OCI-LY7 (cell line): ENCODE measurements at regions not wholly inside any gene's neighbourhood (a gene's known extent, or its start where the extent isn't known, plus 50 kb on each side); places are given as distances from the start of the nearest gene placed in this dataset.

Source experiments
- BruUV-seq: library from RNA; stranded (reverse); fragments of 400-500 nt; replicated peaks from 2 replicates; lab custom pipeline; 2021; lab: Mats Ljungman, UMichigan
- CTCF ChIA-PET: fragments of 300-600 bp; sonication (Branson Sonifier 250); formaldehyde crosslinking; loops from one replicate; lab custom pipeline; 2022; ENCODE audit warnings: antibody characterized with exemption; ENCODE audit not compliant: unreplicated experiment; lab: Charles Lee
- POLR2A ChIA-PET: fragments of 300-600 bp; sonication (Branson Sonifier 250); formaldehyde crosslinking; loops from one replicate; lab custom pipeline; 2022; ENCODE audit warnings: antibody characterized with exemption; lab: Charles Lee
- DNase-seq: peaks from one replicate; pipeline ENCODE4 v3.0.0-alpha.2; 2015; ENCODE audit warnings: low spot score
- H2AFZ ChIP-seq: fragments of 200-600 bp; sonication (generic), shearing (Covaris generic); 2 replicates; pipeline ENCODE4 v1.6.1; 2014; ENCODE audit warnings: mild to moderate bottlenecking, antibody characterized with exemption, low read length, moderate library complexity
- H3K27ac ChIP-seq: fragments of 200-600 bp; sonication (generic); 2 replicates; pipeline ENCODE4 v1.5.1; 2014; ENCODE audit warnings: mixed run types, low read depth, mild to moderate bottlenecking, moderate library complexity, low read length, inconsistent platforms; ENCODE audit not compliant: poor library complexity, severe bottlenecking
- H3K36me3 ChIP-seq: fragments of 200-600 bp; sonication (generic); 2 replicates; pipeline ENCODE4 v1.6.1; 2014; ENCODE audit warnings: mild to moderate bottlenecking, antibody characterized with exemption, low read length, moderate library complexity, mixed read lengths; ENCODE audit not compliant: insufficient read depth
- H3K4me1 ChIP-seq: fragments of 200-600 bp; sonication (generic); 2 replicates; pipeline ENCODE4 v1.5.1; 2014; ENCODE audit warnings: mild to moderate bottlenecking, low read length; ENCODE audit not compliant: insufficient read depth, poor library complexity, severe bottlenecking
- H3K4me2 ChIP-seq: fragments of 200-600 bp; sonication (generic); 2 replicates; pipeline ENCODE4 v1.6.1; 2014; ENCODE audit warnings: mild to moderate bottlenecking, low read length
- H3K4me3 ChIP-seq: fragments of 200-600 bp; sonication (generic); 2 replicates; pipeline ENCODE4 v1.5.1; 2014; ENCODE audit warnings: mild to moderate bottlenecking, low read depth, low read length; ENCODE audit not compliant: poor library complexity, severe bottlenecking
- H3K79me2 ChIP-seq: fragments of 200-600 bp; sonication (generic); 2 replicates; pipeline ENCODE4 v1.6.1; 2016; ENCODE audit warnings: low read depth, mild to moderate bottlenecking, low read length, moderate library complexity, mixed read lengths; ENCODE audit not compliant: insufficient read depth
- H3K9me2 ChIP-seq: fragments of 200-600 bp; sonication (generic); 2 replicates; pipeline ENCODE4 v1.6.1; 2016; ENCODE audit warnings: mild to moderate bottlenecking, low read length, mixed read lengths; ENCODE audit not compliant: insufficient read depth
- H3K9me3 ChIP-seq: fragments of 200-600 bp; sonication (generic); 2 replicates; pipeline ENCODE4 v1.6.1; 2014; ENCODE audit warnings: mild to moderate bottlenecking, mixed run types, low read length, mixed read lengths
- H4K20me1 ChIP-seq: fragments of 200-600 bp; sonication (generic); 2 replicates; pipeline ENCODE4 v1.6.1; 2014; ENCODE audit warnings: mild to moderate bottlenecking, antibody characterized with exemption, low read length, moderate library complexity, mixed read lengths; ENCODE audit not compliant: insufficient read depth
- CTCF ChIP-seq: fragments of 200-600 bp; sonication (generic); conservative IDR thresholded peaks from 2 replicates; pipeline ENCODE4 v1.5.1; 2014; ENCODE audit warnings: mild to moderate bottlenecking, antibody characterized with exemption, low read length, moderate library complexity, mixed read lengths
- EZH2phosphoT487 ChIP-seq: fragments of 200-600 bp; sonication (generic); IDR thresholded peaks from 2 replicates; pipeline ENCODE4 v1.6.1; 2018; ENCODE audit warnings: low read depth, borderline replicate concordance, mild to moderate bottlenecking, mixed run types, antibody characterized with exemption, low read length, moderate library complexity, mixed read lengths
- intact Hi-C: fragments of 100-400 bp; cut with micrococcal nuclease; formaldehyde crosslinking; loops from one replicate; pipeline ENCODE4 v1.10.0; 2022; ENCODE audit not compliant: unreplicated experiment

GRCh38 chr5:39948867-39949468 is 524.2 kb upstream of the DAB2 start:
- no TSS peak for BruUV-seq
- TF ChIP-seq CTCF (peak; percentile 89), EZH2phosphoT487 (no peak)
- Histone ChIP-seq H3K9me2 (no peaks in the 10 kb centered on the region), H3K79me2 (no peaks in the 10 kb centered on the region), H3K9me3 (no peaks in the 10 kb centered on the region), H3K4me2 (no peak overlapping the region), H2AFZ (no peak overlapping the region), H3K27ac (no peak overlapping the region), H4K20me1 (no peaks in the 10 kb centered on the region), H3K4me3 (no peak overlapping the region), H3K36me3 (no peaks in the 10 kb centered on the region), H3K4me1 (no peaks in the 10 kb centered on the region)
- CTCF ChIA-PET: no interaction called here
- POLR2A ChIA-PET: no interaction called here
- DNase-seq: peak; percentile 79
- intact Hi-C loops: loop anchor here (1.0 kb wide), 1 partner anchor 739 kb away; no protein-coding TSS in a partner anchor

GRCh38 chr5:39948341-39948740 is 523.6 kb upstream of the DAB2 start:
- ChIA-PET CTCF (no interaction called here), POLR2A (no interaction called here)
- no peak for TF ChIP-seq CTCF
- no peak for TF ChIP-seq EZH2phosphoT487
- Histone ChIP-seq H3K4me2 (no peak overlapping the region), H3K4me3 (no peak overlapping the region), H3K4me1 (no peaks in the 10 kb centered on the region), H4K20me1 (no peaks in the 10 kb centered on the region), H2AFZ (no peak overlapping the region), H3K79me2 (no peaks in the 10 kb centered on the region), H3K36me3 (no peaks in the 10 kb centered on the region), H3K9me3 (no peaks in the 10 kb centered on the region), H3K27ac (no peak overlapping the region), H3K9me2 (no peaks in the 10 kb centered on the region)
- no peak for DNase-seq
- no TSS peak for BruUV-seq
- intact Hi-C loops: no loop called here

GRCh38 chr5:39947657-39948056 is 522.9 kb upstream of the DAB2 start:
- CTCF ChIA-PET: no interaction called here
- no peaks in the 10 kb centered on the region for H3K36me3 ChIP-seq
- intact Hi-C loops: no loop called here
- no peak overlapping the region for H2AFZ ChIP-seq
- no peaks in the 10 kb centered on the region for H3K9me3 ChIP-seq
- H3K27ac ChIP-seq: no peak overlapping the region
- no peak overlapping the region for H3K4me3 ChIP-seq
- H3K4me2 ChIP-seq: no peak overlapping the region
- BruUV-seq: no TSS peak
- no peaks in the 10 kb centered on the region for H3K79me2 ChIP-seq
- POLR2A ChIA-PET: no interaction called here
- no peaks in the 10 kb centered on the region for H4K20me1 ChIP-seq
- no peaks in the 10 kb centered on the region for H3K4me1 ChIP-seq
- TF ChIP-seq CTCF (no peak), EZH2phosphoT487 (no peak)
- H3K9me2 ChIP-seq: no peaks in the 10 kb centered on the region
- DNase-seq: no peak
